Osteoblast (primary cell): ENCODE measurements at regions not wholly inside any gene's neighbourhood (a gene's known extent, or its start where the extent isn't known, plus 50 kb on each side); places are given as distances from the start of the nearest gene placed in this dataset.
"Not testable (repeated sequence)": the region's sequence is repeated elsewhere in the genome, so short reads cannot be mapped to it uniquely, and the experiment has no call there.

Experiments
- DNase-seq: peaks from one replicate; pipeline ENCODE4 v3.0.0; 2011; ENCODE audit warnings: low spot score, mixed read lengths; ENCODE audit not compliant: insufficient read length; ENCODE audit errors: missing footprints
- H2AFZ ChIP-seq: 2 replicates; pipeline ENCODE4 v1.6.0; 2011; ENCODE audit warnings: mild to moderate bottlenecking, low read length
- H3K27ac ChIP-seq: 2 replicates; pipeline ENCODE4 v1.5.1; 2011; ENCODE audit warnings: mild to moderate bottlenecking, low read depth, low read length, moderate library complexity
- H3K27me3 ChIP-seq: 2 replicates; pipeline ENCODE4 v1.6.0; 2012; ENCODE audit warnings: mild to moderate bottlenecking, control low read depth, inconsistent platforms, low read length, moderate library complexity; ENCODE audit not compliant: insufficient read depth
- H3K36me3 ChIP-seq: 2 replicates; pipeline ENCODE4 v1.5.1; 2011; ENCODE audit warnings: mild to moderate bottlenecking, low read length, control low read depth, moderate library complexity; ENCODE audit not compliant: insufficient read depth
- H3K4me1 ChIP-seq: 2 replicates; pipeline ENCODE4 v1.5.1; 2011; ENCODE audit warnings: mild to moderate bottlenecking, low read length, control low read depth, moderate library complexity; ENCODE audit not compliant: insufficient read depth
- H3K4me2 ChIP-seq: 2 replicates; pipeline ENCODE4 v1.6.0; 2011; ENCODE audit warnings: mild to moderate bottlenecking, low read length; ENCODE audit not compliant: insufficient read depth
- H3K4me3 ChIP-seq: fragments of 200-600 bp; sonication (generic); 3 replicates; pipeline ENCODE4 v1.5.1; 2012; ENCODE audit warnings: mild to moderate bottlenecking, low read length, inconsistent platforms; ENCODE audit not compliant: insufficient read depth
- H3K79me2 ChIP-seq: 2 replicates; pipeline ENCODE4 v1.6.0; 2012; ENCODE audit warnings: mild to moderate bottlenecking, low read length, control low read depth, inconsistent platforms; ENCODE audit not compliant: insufficient read depth
- H3K9me3 ChIP-seq: 2 replicates; pipeline ENCODE4 v1.5.1; 2011; ENCODE audit warnings: low read depth, low read length, control low read depth
- H4K20me1 ChIP-seq: 2 replicates; pipeline ENCODE4 v1.6.0; 2012; ENCODE audit warnings: mild to moderate bottlenecking, low read length, control low read depth; ENCODE audit not compliant: insufficient read depth
- CTCF ChIP-seq: IDR thresholded peaks from 2 replicates; pipeline ENCODE4 v1.5.1; 2011; ENCODE audit warnings: mild to moderate bottlenecking, low read depth, low read length, moderate library complexity; ENCODE audit errors: extremely low read depth

DNA sequence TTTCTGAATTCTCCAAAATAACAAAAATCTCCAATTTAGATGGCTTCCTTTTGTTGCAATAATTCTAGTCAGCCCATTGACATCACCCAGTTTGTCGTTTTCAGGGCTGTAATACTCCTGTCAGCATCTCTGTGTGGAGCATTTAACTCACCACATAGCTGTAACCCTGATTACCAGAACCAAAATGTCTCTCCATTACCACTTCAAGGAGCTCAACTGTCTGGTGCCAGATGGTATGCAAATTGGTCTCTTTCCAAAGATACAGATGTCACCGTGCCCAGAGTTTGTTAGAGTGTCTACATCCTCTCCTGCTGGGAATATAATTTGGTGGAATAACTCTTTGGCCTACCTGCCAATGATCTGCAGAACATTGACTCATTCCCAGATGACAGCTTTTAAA, 350.3 kb upstream of the POT1 start:
- Histone ChIP-seq H4K20me1 (no peaks in the 10 kb centered on the region), H3K27ac (no peak overlapping the region), H3K9me3 (peaks cover 2% of the 10 kb centered on the region), H3K79me2 (no peaks in the 10 kb centered on the region), H2AFZ (no peak overlapping the region), H3K4me3 (no peak overlapping the region), H3K27me3 (no peaks in the 10 kb centered on the region), H3K36me3 (no peaks in the 10 kb centered on the region), H3K4me1 (no peaks in the 10 kb centered on the region), H3K4me2 (no peak overlapping the region)
- no peak for TF ChIP-seq CTCF
- no peak for DNase-seq

DNA sequence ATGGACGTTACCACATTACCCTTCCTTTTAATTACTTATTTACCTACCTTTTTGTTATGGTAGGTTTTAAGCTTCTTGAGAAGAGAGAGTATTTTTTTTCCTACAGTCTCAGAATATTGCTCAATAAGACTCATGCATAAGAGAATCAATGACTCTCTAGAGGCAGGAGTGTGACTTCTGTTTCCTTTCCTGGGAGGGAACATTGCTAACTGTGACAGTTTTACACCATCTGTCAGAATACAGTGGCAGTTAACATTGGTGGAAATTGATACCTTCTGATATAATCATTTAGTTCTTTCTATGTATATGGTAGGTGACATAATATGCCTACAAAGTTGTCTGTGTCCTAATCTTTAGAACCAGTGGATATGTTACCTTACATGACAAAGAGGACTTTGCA, 348.7 kb upstream of the POT1 start:
- Histone ChIP-seq H3K4me1 (no peaks in the 10 kb centered on the region), H3K4me2 (no peak overlapping the region), H3K27me3 (no peaks in the 10 kb centered on the region), H2AFZ (no peak overlapping the region), H3K79me2 (no peaks in the 10 kb centered on the region), H3K9me3 (peaks cover 2% of the 10 kb centered on the region), H4K20me1 (no peaks in the 10 kb centered on the region), H3K27ac (no peak overlapping the region), H3K36me3 (no peaks in the 10 kb centered on the region), H3K4me3 (no peak overlapping the region)
- DNase-seq: no peak
- no peak for TF ChIP-seq CTCF

DNA sequence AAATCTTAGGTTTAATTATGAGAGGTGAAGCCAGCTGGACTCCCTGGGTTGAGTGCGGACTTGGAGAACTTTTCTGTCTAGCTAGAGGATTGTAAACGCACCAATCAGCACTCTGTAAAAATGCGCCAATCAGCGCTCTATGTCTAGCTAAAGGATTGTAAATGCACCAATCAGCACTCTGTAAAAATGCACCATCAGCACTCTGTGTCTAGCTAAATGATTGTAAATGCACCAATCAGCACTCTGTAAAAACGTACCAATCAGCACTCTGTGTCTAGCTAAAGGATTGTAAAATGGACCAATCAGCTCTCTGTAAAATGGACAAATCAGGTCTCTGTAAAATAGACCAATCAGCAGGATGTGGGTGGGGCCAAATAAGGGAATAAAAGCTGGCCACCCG, 345.1 kb upstream of the POT1 start:
- H2AFZ ChIP-seq, H3K79me2 ChIP-seq, H3K9me3 ChIP-seq, H3K36me3 ChIP-seq, H3K4me1 ChIP-seq, H3K27me3 ChIP-seq, DNase-seq, H3K4me2 ChIP-seq, H3K4me3 ChIP-seq, H4K20me1 ChIP-seq, H3K27ac ChIP-seq: not testable (repeated sequence)

- H2AFZ ChIP-seq, H3K4me3 ChIP-seq, H3K4me2 ChIP-seq, H3K9me3 ChIP-seq, H3K27me3 ChIP-seq, H4K20me1 ChIP-seq, H3K27ac ChIP-seq, H3K4me1 ChIP-seq, H3K79me2 ChIP-seq, H3K36me3 ChIP-seq, DNase-seq: not testable (repeated sequence)
Observed at GRCh38 chr7:125264174-125264856, 334.7 kb upstream of the POT1 start.

GRCh38 chr7:125258876-125259417, 329.3 kb upstream of the POT1 start:
- not testable (repeated sequence) for H3K79me2 ChIP-seq, H3K4me2 ChIP-seq, DNase-seq

More at GRCh38 chr7:125258876-125259417, 329.3 kb upstream of the POT1 start:
- not testable (repeated sequence) for H3K27me3 ChIP-seq, H4K20me1 ChIP-seq, H3K4me3 ChIP-seq, H2AFZ ChIP-seq, H3K27ac ChIP-seq, H3K36me3 ChIP-seq, H3K9me3 ChIP-seq, H3K4me1 ChIP-seq
